ENCODE measurements at regions not wholly inside any gene's neighbourhood (a gene's known extent, or its start where the extent isn't known, plus 50 kb on each side); places are given as distances from the start of the nearest gene placed in this dataset.

DNA sequence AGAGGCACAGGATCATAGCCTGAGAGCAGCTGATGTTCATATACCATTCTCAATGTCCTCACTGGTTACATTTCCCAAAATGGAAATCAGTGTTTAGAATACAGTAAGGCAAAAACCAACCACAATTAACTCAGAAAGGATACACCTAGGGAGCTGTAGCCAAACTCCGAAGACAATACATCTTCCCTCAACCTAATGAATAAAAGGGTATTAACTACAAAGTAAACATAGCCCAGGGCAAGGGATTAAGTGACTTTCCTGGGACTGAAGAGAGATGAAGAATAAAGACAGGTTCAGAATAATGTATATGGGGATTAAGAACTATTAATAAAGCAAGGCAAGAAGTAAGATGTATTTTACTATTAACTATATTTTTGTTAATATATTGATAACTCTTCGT lies 79.5 kb downstream of the RPS29 start:
- Histone ChIP-seq H2BK20ac (ENCODE audit: low read depth, low read length, poor library complexity, severe bottlenecking) (no peak overlapping the region), H3K4me1 (ENCODE audit: insufficient read depth, low read length) (peaks cover 1% of the 10 kb centered on the region; the same call in 1 of the 2 replicates), H3K9ac (ENCODE audit: extremely low read depth, insufficient read length, low read length) (no peak overlapping the region), H3K79me2 (ENCODE audit: insufficient read depth, low read length) (no peaks in the 10 kb centered on the region), H4K91ac (ENCODE audit: insufficient read length, low read depth, low read length) (no peak overlapping the region), H3K23me2 (ENCODE audit: insufficient read length, low read depth, low read length, poor library complexity, severe bottlenecking) (no peaks in the 10 kb centered on the region), H2BK12ac (ENCODE audit: insufficient read length, low read depth, low read length) (no peak overlapping the region), H2BK5ac (ENCODE audit: insufficient read length, low read length) (no peak overlapping the region), H4K20me1 (ENCODE audit: control insufficient read depth, insufficient read depth, insufficient read length) (no peaks in the 10 kb centered on the region), H2BK15ac (ENCODE audit: low read depth, low read length) (no peak overlapping the region), H3K4ac (ENCODE audit: low read depth, low read length) (no peak overlapping the region), H2AK5ac (ENCODE audit: insufficient read length, low read length) (no peak overlapping the region), H3K56ac (ENCODE audit: insufficient read length, low read depth, low read length) (no peak overlapping the region), H3K14ac (ENCODE audit: insufficient read depth, low read length) (no peak overlapping the region), H4K8ac (replicated peaks; ENCODE audit: insufficient read length, low read depth, low read length) (no peak overlapping the region), H2AFZ (ENCODE audit: low read length) (no peak overlapping the region), H4K5ac (ENCODE audit: insufficient read length, low read depth, low read length) (no peak overlapping the region), H2BK120ac (ENCODE audit: low read depth, low read length, poor library complexity, severe bottlenecking) (no peak overlapping the region), H3K4me2 (ENCODE audit: insufficient read depth, insufficient read length, low read length) (no peak overlapping the region), H3K18ac (ENCODE audit: insufficient read length, low read depth, low read length) (no peak overlapping the region), H3K23ac (ENCODE audit: insufficient read length, low read depth, low read length) (no peak overlapping the region), H3K79me1 (ENCODE audit: insufficient read depth, low read depth, low read length, poor library complexity, severe bottlenecking) (no peaks in the 10 kb centered on the region), H3K27ac (ENCODE audit: insufficient read length, low read depth, low read length) (no peak overlapping the region), H3K9me3 (ENCODE audit: control insufficient read depth, low read depth, low read length) (no peaks in the 10 kb centered on the region), H3K27me3 (ENCODE audit: insufficient read depth, low read length) (no peaks in the 10 kb centered on the region), H3T11ph (ENCODE audit: low read length) (no peak overlapping the region)
- WGBS (ENCODE audit: extremely low coverage, insufficient read length, low lambda C conversion rate), result no CpG with 5 or more reads among the region's 2 CpGs
- Mint-ChIP-seq H3K4me3 (no peak overlapping the region), H3K4me1 (peaks cover 24 to 25% of the 10 kb centered on the region in 2 experiments), H3K9me3 (peaks cover 4 to 10% of the 10 kb centered on the region in 2 experiments; a peak in 4 of 5 replicates), H3K27me3 (ENCODE audit: low read depth) (peaks cover 2% of the 10 kb centered on the region; the same call in 1 of the 2 replicates), H3K36me3 (ENCODE audit: insufficient read depth in 1 of 3, low read depth in 3 of 3) (peaks cover 0 to 4% (median 0%) of the 10 kb centered on the region in 3 experiments; a peak in 2 of 7 replicates), H3K27ac (0 out of 7 replicates have a peak overlapping the region, but pooled peaks of 1 of the 3 experiments have one; percentile 26)
- no peak for DNase-seq
- TF ChIP-seq, protein P1, sequence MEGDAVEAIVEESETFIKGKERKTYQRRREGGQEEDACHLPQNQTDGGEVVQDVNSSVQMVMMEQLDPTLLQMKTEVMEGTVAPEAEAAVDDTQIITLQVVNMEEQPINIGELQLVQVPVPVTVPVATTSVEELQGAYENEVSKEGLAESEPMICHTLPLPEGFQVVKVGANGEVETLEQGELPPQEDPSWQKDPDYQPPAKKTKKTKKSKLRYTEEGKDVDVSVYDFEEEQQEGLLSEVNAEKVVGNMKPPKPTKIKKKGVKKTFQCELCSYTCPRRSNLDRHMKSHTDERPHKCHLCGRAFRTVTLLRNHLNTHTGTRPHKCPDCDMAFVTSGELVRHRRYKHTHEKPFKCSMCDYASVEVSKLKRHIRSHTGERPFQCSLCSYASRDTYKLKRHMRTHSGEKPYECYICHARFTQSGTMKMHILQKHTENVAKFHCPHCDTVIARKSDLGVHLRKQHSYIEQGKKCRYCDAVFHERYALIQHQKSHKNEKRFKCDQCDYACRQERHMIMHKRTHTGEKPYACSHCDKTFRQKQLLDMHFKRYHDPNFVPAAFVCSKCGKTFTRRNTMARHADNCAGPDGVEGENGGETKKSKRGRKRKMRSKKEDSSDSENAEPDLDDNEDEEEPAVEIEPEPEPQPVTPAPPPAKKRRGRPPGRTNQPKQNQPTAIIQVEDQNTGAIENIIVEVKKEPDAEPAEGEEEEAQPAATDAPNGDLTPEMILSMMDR (conservative IDR thresholded peaks at IDR 0.05), result no peak

Data from H9 (cell line).